GM12878 (cell line): ENCODE measurements at regions not wholly inside any gene's neighbourhood (a gene's known extent, or its start where the extent isn't known, plus 50 kb on each side); places are given as distances from the start of the nearest gene placed in this dataset.
A peak's percentile ranks its signal among the peaks of the same experiment; 100 is the strongest.

ENCODE experiments used
- ATAC-seq: fragments of 200-7000 bp; cut with Tn5 transposase; 3 replicates; pipeline ENCODE4 v1.9.1; 2020; ENCODE audit warnings: mild to moderate bottlenecking, moderate library complexity
- BruUV-seq: library from RNA; stranded (reverse); fragments of 400-500 nt; replicated peaks from 2 replicates; lab custom pipeline; 2021; lab: Mats Ljungman, UMichigan
- CTCF ChIA-PET: fragments of 300-600 bp; sonication (Branson Sonifier 250); formaldehyde crosslinking; extraction: SDS; loops from one replicate; lab custom pipeline; 2021; ENCODE audit warnings: inconsistent platforms; lab: Yijun Ruan, JAX
- POLR2A ChIA-PET: fragments of 350-600 bp; formaldehyde crosslinking; extraction: SDS; loops from one replicate; lab custom pipeline; 2021; ENCODE audit warnings: inconsistent platforms; lab: Charles Lee
- RAD21 ChIA-PET: fragments of 300-600 bp; sonication (Branson Sonifier 250); formaldehyde crosslinking; loops from one replicate; lab custom pipeline; 2023; ENCODE audit warnings: antibody characterized with exemption; ENCODE audit not compliant: unreplicated experiment; lab: Charles Lee
- SMC1A ChIA-PET: fragments of 300-600 bp; sonication (Branson Sonifier 250); formaldehyde crosslinking; loops from one replicate; lab custom pipeline; 2023; ENCODE audit not compliant: unreplicated experiment, uncharacterized antibody; lab: Charles Lee
- DNase-seq: peaks from one replicate; pipeline ENCODE4 v3.0.0-alpha.2; 2011; ENCODE audit warnings: low read depth, low spot score
- FAIRE-seq: peaks from 3 replicates; lab custom pipeline; 2011; peaks lifted over from hg19 to GRCh38; lab: Jason Lieb, UNC
- H2AFZ ChIP-seq: 2 replicates; pipeline ENCODE4 v1.6.0; 2011; ENCODE audit warnings: low read depth, low read length, control low read depth; ENCODE audit not compliant: control insufficient read depth
- H3K27ac ChIP-seq: 2 replicates; pipeline ENCODE4 v1.5.1; 2011; ENCODE audit warnings: control low read depth; ENCODE audit not compliant: control insufficient read depth, insufficient read depth
- H3K27me3 ChIP-seq, 2 experiments: replicated peaks in 1 of 2; 2 replicates each; pipeline versions ENCODE4 v1.6.0 to v1.6.1; 2011; ENCODE audit warnings: low read length in 1 of 2; ENCODE audit not compliant: control insufficient read depth in 2 of 2, insufficient read depth in 2 of 2
- H3K36me3 ChIP-seq, 2 experiments: 2 replicates each; pipeline ENCODE4 v1.5.1; 2011; ENCODE audit warnings: low read length in 1 of 2; ENCODE audit not compliant: control insufficient read depth in 2 of 2, insufficient read depth in 2 of 2
- H3K4me1 ChIP-seq: 2 replicates; pipeline ENCODE4 v1.6.1; 2011; ENCODE audit warnings: mild to moderate bottlenecking, low read length, moderate library complexity, mixed read lengths; ENCODE audit not compliant: control insufficient read depth, insufficient read depth
- H3K4me2 ChIP-seq: 2 replicates; pipeline ENCODE4 v1.6.0; 2011; ENCODE audit warnings: control low read depth; ENCODE audit not compliant: control insufficient read depth, insufficient read depth
- H3K4me3 ChIP-seq: fragments of 200-600 bp; sonication (generic); 2 replicates; pipeline ENCODE4 v1.5.1; 2016
- H3K79me2 ChIP-seq: 2 replicates; pipeline ENCODE4 v1.6.0; 2011; ENCODE audit warnings: low read length; ENCODE audit not compliant: control insufficient read depth, insufficient read depth
- H3K9ac ChIP-seq: 2 replicates; pipeline ENCODE4 v1.8.0; 2011; ENCODE audit warnings: low read length, control low read depth, mixed read lengths; ENCODE audit not compliant: control insufficient read depth, insufficient read depth
- H3K9me3 ChIP-seq: replicated peaks from 3 replicates; pipeline ENCODE4 v1.5.1; 2011; ENCODE audit warnings: mild to moderate bottlenecking, low read length; ENCODE audit not compliant: control insufficient read depth, insufficient read depth
- H4K20me1 ChIP-seq: 2 replicates; pipeline ENCODE4 v1.6.0; 2011; ENCODE audit not compliant: control insufficient read depth, insufficient read depth
- EP300 ChIP-seq, 2 experiments: fragments of 150-350 bp in 1 of 2; IDR thresholded peaks; 2 replicates each; pipeline ENCODE4 v1.6.1; 2011 to 2012; ENCODE audit warnings: low read depth in 2 of 2, low read length in 2 of 2, borderline replicate concordance in 1 of 2, improper control_type of control experiment in 1 of 2, inconsistent platforms in 1 of 2; ENCODE audit not compliant: control insufficient read depth in 1 of 2
- ZNF217 ChIP-seq: fragments of 450-650 bp; IDR thresholded peaks from 2 replicates; pipeline ENCODE4 v1.6.1; 2017; ENCODE audit warnings: antibody characterized with exemption, mild to moderate bottlenecking
- WGBS: methylation state at CpG from one replicate; pipeline ENCODE4 v1.1.6; 2016; ENCODE audit warnings: low lambda C conversion rate; ENCODE audit not compliant: insufficient replicate concordance, insufficient coverage; ENCODE audit errors: missing lambda C conversion rate; 5-methylcytosine and 5-hydroxymethylcytosine counted together
- in situ Hi-C: fragments of 300-500 bp; cut with MboI; formaldehyde crosslinking; loops from 9 replicates; pipeline ENCODE4 v1.14.3; 2018; ENCODE audit warnings: mixed read lengths
- intact Hi-C: fragments of 100-400 bp; cut with micrococcal nuclease; formaldehyde crosslinking; loops from one replicate; pipeline ENCODE4 v1.14.2; 2022; ENCODE audit not compliant: unreplicated experiment
- TF ChIP-seq, protein P1 (sequence below), 3 experiments: IDR thresholded peaks in 2 of 3; conservative IDR thresholded peaks in 1 of 3; 2 replicates each; pipeline ENCODE4 v1.5.1; 2011; ENCODE audit warnings: low read depth in 3 of 3, low read length in 3 of 3, mild to moderate bottlenecking in 3 of 3, control low read depth in 2 of 3, moderate library complexity in 2 of 3, inconsistent platforms in 1 of 3, mixed read lengths in 1 of 3; ENCODE audit not compliant: control insufficient read depth in 2 of 3, insufficient read depth in 1 of 3; ENCODE audit errors: extremely low read depth in 1 of 3
- TF ChIP-seq, protein P2 (sequence below): fragments of 450-650 bp; IDR thresholded peaks from 2 replicates; pipeline ENCODE4 v1.6.1; 2017; ENCODE audit warnings: mild to moderate bottlenecking

DNA sequence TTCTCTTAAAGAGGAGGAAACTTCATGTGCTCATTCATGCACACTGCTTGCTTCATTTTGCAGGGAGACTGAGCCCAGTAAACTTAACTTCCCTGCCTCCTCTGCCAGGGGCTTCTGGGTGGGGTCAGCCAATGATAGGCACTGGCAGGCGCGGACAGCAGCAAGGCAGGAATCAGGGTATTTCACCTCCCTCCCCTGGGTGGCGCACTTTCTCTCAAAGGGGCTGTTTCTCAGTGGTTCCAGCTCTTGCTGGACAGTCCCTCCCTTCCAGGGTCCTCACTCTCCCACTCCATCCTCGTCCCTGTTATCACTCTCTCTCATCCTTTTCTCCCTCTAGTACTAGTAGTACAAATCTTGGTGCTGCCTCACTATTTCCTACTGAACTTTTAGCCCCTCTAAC lies 320.5 kb upstream of the ZNF521 start:
- ChIA-PET POLR2A (no interaction called here), RAD21 (no interaction called here), CTCF (interaction anchor here (1.6 kb wide), 1 partner anchor 11 kb away, joined by 5 read pairs; no protein-coding TSS in a partner anchor), SMC1A (interaction anchor here (1.0 kb wide), 1 partner anchor 16 kb away, joined by 3 read pairs; no protein-coding TSS in a partner anchor)
- Histone ChIP-seq H3K4me3 (no peak overlapping the region), H3K36me3 (no peaks in the 10 kb centered on the region), H3K4me2 (no peak overlapping the region), H4K20me1 (no peaks in the 10 kb centered on the region), H3K4me1 (no peaks in the 10 kb centered on the region), H3K9ac (no peak overlapping the region), H3K79me2 (no peaks in the 10 kb centered on the region), H2AFZ (no peak overlapping the region), H3K9me3 (no peaks in the 10 kb centered on the region), H3K27me3 (no peaks in the 10 kb centered on the region), H3K27ac (no peak overlapping the region)
- ATAC-seq (no peak), FAIRE-seq (no peak), DNase-seq (no peak)
- BruUV-seq, result no TSS peak
- TF ChIP-seq EP300 (IDR thresholded peaks at IDR 0.05; ENCODE audit: borderline replicate concordance in 1 of 2, control insufficient read depth in 1 of 2, low read depth in 2 of 2, low read length in 2 of 2) (no peak), ZNF217 (no peak)
- TF ChIP-seq, protein P1, sequence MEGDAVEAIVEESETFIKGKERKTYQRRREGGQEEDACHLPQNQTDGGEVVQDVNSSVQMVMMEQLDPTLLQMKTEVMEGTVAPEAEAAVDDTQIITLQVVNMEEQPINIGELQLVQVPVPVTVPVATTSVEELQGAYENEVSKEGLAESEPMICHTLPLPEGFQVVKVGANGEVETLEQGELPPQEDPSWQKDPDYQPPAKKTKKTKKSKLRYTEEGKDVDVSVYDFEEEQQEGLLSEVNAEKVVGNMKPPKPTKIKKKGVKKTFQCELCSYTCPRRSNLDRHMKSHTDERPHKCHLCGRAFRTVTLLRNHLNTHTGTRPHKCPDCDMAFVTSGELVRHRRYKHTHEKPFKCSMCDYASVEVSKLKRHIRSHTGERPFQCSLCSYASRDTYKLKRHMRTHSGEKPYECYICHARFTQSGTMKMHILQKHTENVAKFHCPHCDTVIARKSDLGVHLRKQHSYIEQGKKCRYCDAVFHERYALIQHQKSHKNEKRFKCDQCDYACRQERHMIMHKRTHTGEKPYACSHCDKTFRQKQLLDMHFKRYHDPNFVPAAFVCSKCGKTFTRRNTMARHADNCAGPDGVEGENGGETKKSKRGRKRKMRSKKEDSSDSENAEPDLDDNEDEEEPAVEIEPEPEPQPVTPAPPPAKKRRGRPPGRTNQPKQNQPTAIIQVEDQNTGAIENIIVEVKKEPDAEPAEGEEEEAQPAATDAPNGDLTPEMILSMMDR (IDR thresholded peaks at IDR 0.05 in 2 of 3, conservative IDR thresholded peaks at IDR 0.05 in 1 of 3; ENCODE audit: control insufficient read depth in 2 of 3, extremely low read depth in 1 of 3, insufficient read depth in 1 of 3, low read depth in 3 of 3, low read length in 3 of 3), result peak in 2 of 3 experiments; percentile 8 to 26; a peak in 2 of 6 replicates
- TF ChIP-seq, protein P2, sequence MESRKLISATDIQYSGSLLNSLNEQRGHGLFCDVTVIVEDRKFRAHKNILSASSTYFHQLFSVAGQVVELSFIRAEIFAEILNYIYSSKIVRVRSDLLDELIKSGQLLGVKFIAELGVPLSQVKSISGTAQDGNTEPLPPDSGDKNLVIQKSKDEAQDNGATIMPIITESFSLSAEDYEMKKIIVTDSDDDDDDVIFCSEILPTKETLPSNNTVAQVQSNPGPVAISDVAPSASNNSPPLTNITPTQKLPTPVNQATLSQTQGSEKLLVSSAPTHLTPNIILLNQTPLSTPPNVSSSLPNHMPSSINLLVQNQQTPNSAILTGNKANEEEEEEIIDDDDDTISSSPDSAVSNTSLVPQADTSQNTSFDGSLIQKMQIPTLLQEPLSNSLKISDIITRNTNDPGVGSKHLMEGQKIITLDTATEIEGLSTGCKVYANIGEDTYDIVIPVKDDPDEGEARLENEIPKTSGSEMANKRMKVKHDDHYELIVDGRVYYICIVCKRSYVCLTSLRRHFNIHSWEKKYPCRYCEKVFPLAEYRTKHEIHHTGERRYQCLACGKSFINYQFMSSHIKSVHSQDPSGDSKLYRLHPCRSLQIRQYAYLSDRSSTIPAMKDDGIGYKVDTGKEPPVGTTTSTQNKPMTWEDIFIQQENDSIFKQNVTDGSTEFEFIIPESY, result no peak
- intact Hi-C loops, result no loop called here
- 59% methylated on average over 3 of the region's 4 CpGs for WGBS
- in situ Hi-C loops, result no loop called here
